ENCODE measurements at regions not wholly inside any gene's neighbourhood (a gene's known extent, or its start where the extent isn't known, plus 50 kb on each side); places are given as distances from the start of the nearest gene placed in this dataset.

GRCh38 chr2:4258563-4258962 is 555.2 kb downstream of the DCDC2C start:
- no peak overlapping the region for H3K9ac ChIP-seq (ENCODE audit: control insufficient read depth, insufficient read depth, low read length)
- no peaks in the 10 kb centered on the region for H3K27me3 ChIP-seq (replicated peaks in 1 of 2; ENCODE audit: control insufficient read depth in 2 of 2, insufficient read depth in 2 of 2, low read length in 1 of 2)
- ATAC-seq (no peak), FAIRE-seq (no peak), DNase-seq (ENCODE audit: low read depth, low spot score) (no peak)
- H2AFZ ChIP-seq (ENCODE audit: control insufficient read depth, low read depth, low read length): no peak overlapping the region
- in situ Hi-C loops (cut with MboI): no loop called here
- intact Hi-C loops (cut with micrococcal nuclease; ENCODE audit: unreplicated experiment): no loop called here
- H3K4me1 ChIP-seq (ENCODE audit: control insufficient read depth, insufficient read depth, low read length): no peaks in the 10 kb centered on the region
- no peak overlapping the region for H3K4me3 ChIP-seq
- H3K36me3 ChIP-seq (ENCODE audit: control insufficient read depth in 2 of 2, insufficient read depth in 2 of 2, low read length in 1 of 2): no peaks in the 10 kb centered on the region
- CTCF ChIA-PET: no interaction called here
- no peak overlapping the region for H3K4me2 ChIP-seq (ENCODE audit: control insufficient read depth, insufficient read depth)
- no TSS peak for BruUV-seq (replicated peaks)
- H3K9me3 ChIP-seq (replicated peaks; ENCODE audit: control insufficient read depth, insufficient read depth, low read length): no peaks in the 10 kb centered on the region
- no peaks in the 10 kb centered on the region for H4K20me1 ChIP-seq (ENCODE audit: control insufficient read depth, insufficient read depth)
- POLR2A ChIA-PET: no interaction called here
- no peak overlapping the region for H3K27ac ChIP-seq (ENCODE audit: control insufficient read depth, insufficient read depth)
- H3K79me2 ChIP-seq (ENCODE audit: control insufficient read depth, insufficient read depth, low read length): no peaks in the 10 kb centered on the region
- no peak for TF ChIP-seq NFXL1 (IDR thresholded peaks at IDR 0.05; ENCODE audit: borderline replicate concordance)
- no peak for TF ChIP-seq ZNF622 (IDR thresholded peaks at IDR 0.05)
- no peak for TF ChIP-seq ZBTB11 (CRISPR knock-in tag; IDR thresholded peaks at IDR 0.05)
- TF ChIP-seq RB1 (IDR thresholded peaks at IDR 0.05; ENCODE audit: borderline replicate concordance): no peak
- TF ChIP-seq POLR2AphosphoS2 (IDR thresholded peaks at IDR 0.05; ENCODE audit: low read depth, low read length): no peak
- no peak for TF ChIP-seq CREB1 (IDR thresholded peaks at IDR 0.05; ENCODE audit: low read depth)
- TF ChIP-seq SPI1 (IDR thresholded peaks at IDR 0.05; ENCODE audit: borderline replicate concordance, insufficient read depth, low read depth, low read length): no peak
- no peak for TF ChIP-seq SMAD1 (IDR thresholded peaks at IDR 0.05; ENCODE audit: low read depth, partially characterized antibody)
- no peak for TF ChIP-seq CBFB (IDR thresholded peaks at IDR 0.05; ENCODE audit: low read depth)
- no peak for TF ChIP-seq TCF3 (IDR thresholded peaks at IDR 0.05; ENCODE audit: borderline replicate concordance, insufficient read depth, low read depth, low read length)
- TF ChIP-seq RCOR1 (conservative IDR thresholded peaks at IDR 0.05; ENCODE audit: low read depth, low read length): no peak
- TF ChIP-seq, protein P1, sequence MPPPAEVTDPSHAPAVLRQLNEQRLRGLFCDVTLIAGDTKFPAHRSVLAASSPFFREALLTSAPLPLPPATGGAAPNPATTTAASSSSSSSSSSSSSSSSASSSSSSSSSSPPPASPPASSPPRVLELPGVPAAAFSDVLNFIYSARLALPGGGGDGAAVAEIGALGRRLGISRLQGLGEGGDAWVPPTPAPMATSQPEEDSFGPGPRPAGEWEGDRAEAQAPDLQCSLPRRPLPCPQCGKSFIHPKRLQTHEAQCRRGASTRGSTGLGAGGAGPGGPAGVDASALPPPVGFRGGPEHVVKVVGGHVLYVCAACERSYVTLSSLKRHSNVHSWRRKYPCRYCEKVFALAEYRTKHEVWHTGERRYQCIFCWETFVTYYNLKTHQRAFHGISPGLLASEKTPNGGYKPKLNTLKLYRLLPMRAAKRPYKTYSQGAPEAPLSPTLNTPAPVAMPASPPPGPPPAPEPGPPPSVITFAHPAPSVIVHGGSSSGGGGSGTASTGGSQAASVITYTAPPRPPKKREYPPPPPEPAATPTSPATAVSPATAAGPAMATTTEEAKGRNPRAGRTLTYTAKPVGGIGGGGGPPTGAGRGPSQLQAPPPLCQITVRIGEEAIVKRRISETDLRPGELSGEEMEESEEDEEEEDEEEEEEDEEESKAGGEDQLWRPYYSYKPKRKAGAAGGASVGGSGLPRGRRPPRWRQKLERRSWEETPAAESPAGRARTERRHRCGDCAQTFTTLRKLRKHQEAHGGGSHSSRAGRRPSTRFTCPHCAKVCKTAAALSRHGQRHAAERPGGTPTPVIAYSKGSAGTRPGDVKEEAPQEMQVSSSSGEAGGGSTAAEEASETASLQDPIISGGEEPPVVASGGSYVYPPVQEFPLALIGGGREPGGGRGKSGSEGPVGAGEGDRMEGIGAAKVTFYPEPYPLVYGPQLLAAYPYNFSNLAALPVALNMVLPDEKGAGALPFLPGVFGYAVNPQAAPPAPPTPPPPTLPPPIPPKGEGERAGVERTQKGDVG (CRISPR knock-in tag; IDR thresholded peaks at IDR 0.05): no peak
- TF ChIP-seq MTA2 (IDR thresholded peaks at IDR 0.05; ENCODE audit: low read depth): no peak
- TF ChIP-seq DPF2 (IDR thresholded peaks at IDR 0.05): no peak
- no peak for TF ChIP-seq ATF2 (IDR thresholded peaks at IDR 0.05; ENCODE audit: low read length)
- 5% methylated on average over 1 of the region's 1 CpG for WGBS (ENCODE audit: insufficient coverage, insufficient replicate concordance, low lambda C conversion rate, missing lambda C conversion rate)
- SMC1A ChIA-PET (ENCODE audit: uncharacterized antibody, unreplicated experiment): no interaction called here
- RAD21 ChIA-PET (ENCODE audit: unreplicated experiment): no interaction called here

Measured in GM12878 (cell line).